Liver (tissue), 3 donors: ENCODE measurements at regions not wholly inside any gene's neighbourhood (a gene's known extent, or its start where the extent isn't known, plus 50 kb on each side); places are given as distances from the start of the nearest gene placed in this dataset.

ENCODE experiments used
- HNF4A ChIP-seq, 2 donors: conservative IDR thresholded peaks; 2 replicates each; pipeline ENCODE4 v1.6.1; 2016; ENCODE audit warnings: antibody characterized with exemption in 2 of 2, mild to moderate bottlenecking in 2 of 2
- HNF4G ChIP-seq: IDR thresholded peaks from 2 replicates; pipeline ENCODE4 v1.6.1; 2016; ENCODE audit warnings: antibody characterized with exemption
- JUND ChIP-seq, 2 donors: IDR thresholded peaks; 2 replicates each; pipeline ENCODE4 v1.6.1; 2016; ENCODE audit warnings: antibody characterized with exemption in 2 of 2
- RAD21 ChIP-seq, 2 donors: IDR thresholded peaks; 2 replicates each; pipeline ENCODE4 v1.6.1; 2016; ENCODE audit warnings: antibody characterized with exemption in 2 of 2, mild to moderate bottlenecking in 2 of 2
- YY1 ChIP-seq: IDR thresholded peaks from 2 replicates; pipeline ENCODE4 v1.6.1; 2016; ENCODE audit warnings: antibody characterized with exemption, mild to moderate bottlenecking
- TF ChIP-seq, protein P1 (sequence below): fragments of 150-350 bp; IDR thresholded peaks from 2 replicates; pipeline ENCODE4 v1.5.1; 2017; ENCODE audit warnings: improper control_type of control experiment, low read depth, low read length; ENCODE audit not compliant: missing input control
- TF ChIP-seq, protein P2 (sequence below): IDR thresholded peaks from 2 replicates; pipeline ENCODE4 v1.6.1; 2016; ENCODE audit warnings: antibody characterized with exemption, mild to moderate bottlenecking
- TF ChIP-seq, protein P3 (sequence below): IDR thresholded peaks from 2 replicates; pipeline ENCODE4 v1.6.1; 2016; ENCODE audit warnings: antibody characterized with exemption
- TF ChIP-seq, protein P4 (sequence below): IDR thresholded peaks from 2 replicates; pipeline ENCODE4 v1.6.1; 2016; ENCODE audit warnings: antibody characterized with exemption
- donor health status: healthy.
- donor health status: healthy.

DNA sequence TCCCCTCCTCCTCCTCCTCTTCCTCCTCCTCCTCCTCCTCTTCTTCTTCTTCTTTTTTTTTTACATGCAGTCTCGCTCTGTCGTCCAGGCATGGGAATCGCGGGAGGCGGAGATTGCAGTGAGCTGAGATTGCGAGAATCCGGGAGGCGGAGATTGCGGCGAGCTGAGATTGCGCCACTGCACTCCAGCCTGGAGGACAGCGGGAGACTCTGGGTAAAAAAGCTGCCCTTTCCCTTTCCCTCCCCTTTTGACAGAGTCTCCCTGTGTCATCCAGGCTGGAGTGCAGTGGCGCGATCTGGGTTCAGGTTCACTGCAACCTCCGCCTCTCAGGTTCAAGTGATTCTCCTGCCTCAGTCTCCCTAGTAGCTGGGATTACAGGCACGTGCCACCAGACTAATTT, 168.1 kb upstream of the MALRD1 start:
- TF ChIP-seq, protein P1, sequence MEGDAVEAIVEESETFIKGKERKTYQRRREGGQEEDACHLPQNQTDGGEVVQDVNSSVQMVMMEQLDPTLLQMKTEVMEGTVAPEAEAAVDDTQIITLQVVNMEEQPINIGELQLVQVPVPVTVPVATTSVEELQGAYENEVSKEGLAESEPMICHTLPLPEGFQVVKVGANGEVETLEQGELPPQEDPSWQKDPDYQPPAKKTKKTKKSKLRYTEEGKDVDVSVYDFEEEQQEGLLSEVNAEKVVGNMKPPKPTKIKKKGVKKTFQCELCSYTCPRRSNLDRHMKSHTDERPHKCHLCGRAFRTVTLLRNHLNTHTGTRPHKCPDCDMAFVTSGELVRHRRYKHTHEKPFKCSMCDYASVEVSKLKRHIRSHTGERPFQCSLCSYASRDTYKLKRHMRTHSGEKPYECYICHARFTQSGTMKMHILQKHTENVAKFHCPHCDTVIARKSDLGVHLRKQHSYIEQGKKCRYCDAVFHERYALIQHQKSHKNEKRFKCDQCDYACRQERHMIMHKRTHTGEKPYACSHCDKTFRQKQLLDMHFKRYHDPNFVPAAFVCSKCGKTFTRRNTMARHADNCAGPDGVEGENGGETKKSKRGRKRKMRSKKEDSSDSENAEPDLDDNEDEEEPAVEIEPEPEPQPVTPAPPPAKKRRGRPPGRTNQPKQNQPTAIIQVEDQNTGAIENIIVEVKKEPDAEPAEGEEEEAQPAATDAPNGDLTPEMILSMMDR: no peak
- TF ChIP-seq JUND (IDR thresholded peaks at IDR 0.05) (no peak), HNF4A (conservative IDR thresholded peaks at IDR 0.05) (no peak), YY1 (no peak), RAD21 (IDR thresholded peaks at IDR 0.05) (no peak), HNF4G (no peak)
- TF ChIP-seq, protein P2, sequence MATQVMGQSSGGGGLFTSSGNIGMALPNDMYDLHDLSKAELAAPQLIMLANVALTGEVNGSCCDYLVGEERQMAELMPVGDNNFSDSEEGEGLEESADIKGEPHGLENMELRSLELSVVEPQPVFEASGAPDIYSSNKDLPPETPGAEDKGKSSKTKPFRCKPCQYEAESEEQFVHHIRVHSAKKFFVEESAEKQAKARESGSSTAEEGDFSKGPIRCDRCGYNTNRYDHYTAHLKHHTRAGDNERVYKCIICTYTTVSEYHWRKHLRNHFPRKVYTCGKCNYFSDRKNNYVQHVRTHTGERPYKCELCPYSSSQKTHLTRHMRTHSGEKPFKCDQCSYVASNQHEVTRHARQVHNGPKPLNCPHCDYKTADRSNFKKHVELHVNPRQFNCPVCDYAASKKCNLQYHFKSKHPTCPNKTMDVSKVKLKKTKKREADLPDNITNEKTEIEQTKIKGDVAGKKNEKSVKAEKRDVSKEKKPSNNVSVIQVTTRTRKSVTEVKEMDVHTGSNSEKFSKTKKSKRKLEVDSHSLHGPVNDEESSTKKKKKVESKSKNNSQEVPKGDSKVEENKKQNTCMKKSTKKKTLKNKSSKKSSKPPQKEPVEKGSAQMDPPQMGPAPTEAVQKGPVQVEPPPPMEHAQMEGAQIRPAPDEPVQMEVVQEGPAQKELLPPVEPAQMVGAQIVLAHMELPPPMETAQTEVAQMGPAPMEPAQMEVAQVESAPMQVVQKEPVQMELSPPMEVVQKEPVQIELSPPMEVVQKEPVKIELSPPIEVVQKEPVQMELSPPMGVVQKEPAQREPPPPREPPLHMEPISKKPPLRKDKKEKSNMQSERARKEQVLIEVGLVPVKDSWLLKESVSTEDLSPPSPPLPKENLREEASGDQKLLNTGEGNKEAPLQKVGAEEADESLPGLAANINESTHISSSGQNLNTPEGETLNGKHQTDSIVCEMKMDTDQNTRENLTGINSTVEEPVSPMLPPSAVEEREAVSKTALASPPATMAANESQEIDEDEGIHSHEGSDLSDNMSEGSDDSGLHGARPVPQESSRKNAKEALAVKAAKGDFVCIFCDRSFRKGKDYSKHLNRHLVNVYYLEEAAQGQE: no peak
- TF ChIP-seq, protein P3, sequence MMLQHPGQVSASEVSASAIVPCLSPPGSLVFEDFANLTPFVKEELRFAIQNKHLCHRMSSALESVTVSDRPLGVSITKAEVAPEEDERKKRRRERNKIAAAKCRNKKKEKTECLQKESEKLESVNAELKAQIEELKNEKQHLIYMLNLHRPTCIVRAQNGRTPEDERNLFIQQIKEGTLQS: no peak
- TF ChIP-seq, protein P4, sequence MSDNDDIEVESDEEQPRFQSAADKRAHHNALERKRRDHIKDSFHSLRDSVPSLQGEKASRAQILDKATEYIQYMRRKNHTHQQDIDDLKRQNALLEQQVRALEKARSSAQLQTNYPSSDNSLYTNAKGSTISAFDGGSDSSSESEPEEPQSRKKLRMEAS: no peak
